Lower lobe of right lung (tissue), 2 donors: ENCODE measurements at regions not wholly inside any gene's neighbourhood (a gene's known extent, or its start where the extent isn't known, plus 50 kb on each side); places are given as distances from the start of the nearest gene placed in this dataset.

ENCODE experiments used
- ATAC-seq, 2 donors: fragments of 200-7000 bp; cut with Tn5 transposase; one replicate each; pipeline ENCODE4 v1.9.1; 2020 to 2022; ENCODE audit warnings: mild to moderate bottlenecking in 2 of 2, moderate library complexity in 2 of 2
- DNase-seq: peaks from one replicate; pipeline ENCODE4 v3.0.0-alpha.2; 2020
- H3K27ac ChIP-seq: fragments of 200-600 bp; one replicate; pipeline ENCODE4 v1.8.0; 2022
- H3K27me3 ChIP-seq: fragments of 200-600 bp; one replicate; pipeline ENCODE4 v1.8.0; 2022; ENCODE audit warnings: low read depth
- H3K36me3 ChIP-seq: fragments of 200-600 bp; one replicate; pipeline ENCODE4 v1.8.0; 2022; ENCODE audit warnings: mild to moderate bottlenecking
- H3K4me1 ChIP-seq: fragments of 200-600 bp; one replicate; pipeline ENCODE4 v1.8.0; 2022
- H3K4me3 ChIP-seq: fragments of 200-600 bp; one replicate; pipeline ENCODE4 v1.8.0; 2022; ENCODE audit warnings: mild to moderate bottlenecking
- H3K9me3 ChIP-seq: fragments of 200-600 bp; one replicate; pipeline ENCODE4 v1.8.0; 2022
- CTCF ChIP-seq: fragments of 200-600 bp; IDR thresholded peaks from one replicate; pipeline ENCODE4 v1.8.0; 2022; ENCODE audit warnings: antibody characterized with exemption, mild to moderate bottlenecking
- intact Hi-C: fragments of 100-400 bp; cut with DNase I; formaldehyde crosslinking; loops from one replicate; pipeline ENCODE4 v1.11.0; 2022
- donor health status: DM: no; HTN: yes; CAD: no; lungs with severe emphysema.

GRCh38 chr12:93085383-93086287 is 156.5 kb upstream of the EEA1 start:
- H3K36me3 ChIP-seq: no peaks in the 10 kb centered on the region
- no peaks in the 10 kb centered on the region for H3K4me1 ChIP-seq
- H3K27me3 ChIP-seq: no peaks in the 10 kb centered on the region
- DNase-seq: no peak
- TF ChIP-seq CTCF: no peak
- no peaks in the 10 kb centered on the region for H3K9me3 ChIP-seq
- no peak overlapping the region for H3K4me3 ChIP-seq
- H3K27ac ChIP-seq: no peak overlapping the region
- intact Hi-C loops: no loop called here
- ATAC-seq: no peak

- Histone ChIP-seq H3K27ac (no peak overlapping the region), H3K9me3 (no peaks in the 10 kb centered on the region), H3K4me1 (no peaks in the 10 kb centered on the region), H3K4me3 (no peak overlapping the region), H3K27me3 (no peaks in the 10 kb centered on the region), H3K36me3 (no peaks in the 10 kb centered on the region)
- intact Hi-C loops: no loop called here
- no peak for DNase-seq
- no peak for TF ChIP-seq CTCF
- no peak for ATAC-seq
Measured at GRCh38 chr12:93086288-93086727, 157.2 kb upstream of the EEA1 start.

GRCh38 chr12:93087840-93088610 is 158.9 kb upstream of the EEA1 start:
- ATAC-seq: peak in 1 of 2 donors; percentile 45
- intact Hi-C loops: no loop called here
- TF ChIP-seq CTCF: no peak

GRCh38 chr12:93089805-93090569 is 160.9 kb upstream of the EEA1 start:
- Histone ChIP-seq H3K4me1 (no peaks in the 10 kb centered on the region), H3K4me3 (no peak overlapping the region), H3K27ac (no peak overlapping the region), H3K9me3 (no peaks in the 10 kb centered on the region), H3K27me3 (no peaks in the 10 kb centered on the region), H3K36me3 (no peaks in the 10 kb centered on the region)
- peak; percentile 29 to 54 for ATAC-seq
- DNase-seq: no peak
- intact Hi-C loops: no loop called here
- no peak for TF ChIP-seq CTCF

More at GRCh38 chr12:93087840-93088610, 158.9 kb upstream of the EEA1 start:
- H3K9me3 ChIP-seq: no peaks in the 10 kb centered on the region
- no peaks in the 10 kb centered on the region for H3K4me1 ChIP-seq
- DNase-seq: no peak
- no peaks in the 10 kb centered on the region for H3K27me3 ChIP-seq
- no peak overlapping the region for H3K27ac ChIP-seq
- no peaks in the 10 kb centered on the region for H3K36me3 ChIP-seq
- H3K4me3 ChIP-seq: no peak overlapping the region

GRCh38 chr12:93090731-93091172 is 161.7 kb upstream of the EEA1 start:
- H3K27me3 ChIP-seq: no peaks in the 10 kb centered on the region
- no peaks in the 10 kb centered on the region for H3K36me3 ChIP-seq
- H3K4me3 ChIP-seq: no peak overlapping the region
- DNase-seq (no peak), ATAC-seq (no peak)
- H3K4me1 ChIP-seq: no peaks in the 10 kb centered on the region
- intact Hi-C loops: no loop called here
- no peak overlapping the region for H3K27ac ChIP-seq
- TF ChIP-seq CTCF: no peak
- H3K9me3 ChIP-seq: no peaks in the 10 kb centered on the region
